NCI-H345 treated with DMSO at 0.1 percent for 48 hours (cell line): ENCODE measurements at regions not wholly inside any gene's neighbourhood (a gene's known extent, or its start where the extent isn't known, plus 50 kb on each side); places are given as distances from the start of the nearest gene placed in this dataset.

Experiments
- DNase-seq: peaks from one replicate; lab custom pipeline; 2025; ENCODE audit not compliant: unreplicated experiment; lab: John Stamatoyannopoulos, UW

DNA sequence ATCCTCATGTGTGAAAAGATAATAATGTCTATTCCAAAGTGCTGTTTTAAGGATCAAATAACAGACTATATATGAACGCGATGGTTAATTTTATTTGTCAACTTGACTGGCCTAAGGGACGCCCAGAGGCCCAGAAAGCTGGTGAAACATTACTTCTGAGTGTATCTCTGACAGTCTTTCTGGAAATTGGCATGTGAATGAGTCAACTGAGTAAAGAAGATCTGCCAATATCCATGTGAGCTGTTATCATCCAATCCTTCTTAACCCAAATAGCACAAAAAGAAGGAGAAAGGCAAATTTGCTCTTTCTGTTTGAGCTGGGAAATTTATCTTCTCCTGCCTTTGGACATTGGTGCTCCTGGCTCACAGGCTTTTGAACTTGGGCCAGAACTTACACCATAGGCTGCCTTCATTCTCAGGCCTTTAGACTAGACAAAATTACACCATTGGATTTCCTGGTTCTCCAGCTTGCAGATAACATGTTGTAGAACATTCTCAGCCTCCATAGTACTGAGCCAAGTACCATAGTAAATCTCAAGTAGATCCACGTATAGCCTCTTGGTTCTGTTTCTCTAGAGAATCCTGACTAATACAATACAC lies 114.7 kb upstream of the DOCK10 start:
- DNase-seq = no peak

DNA sequence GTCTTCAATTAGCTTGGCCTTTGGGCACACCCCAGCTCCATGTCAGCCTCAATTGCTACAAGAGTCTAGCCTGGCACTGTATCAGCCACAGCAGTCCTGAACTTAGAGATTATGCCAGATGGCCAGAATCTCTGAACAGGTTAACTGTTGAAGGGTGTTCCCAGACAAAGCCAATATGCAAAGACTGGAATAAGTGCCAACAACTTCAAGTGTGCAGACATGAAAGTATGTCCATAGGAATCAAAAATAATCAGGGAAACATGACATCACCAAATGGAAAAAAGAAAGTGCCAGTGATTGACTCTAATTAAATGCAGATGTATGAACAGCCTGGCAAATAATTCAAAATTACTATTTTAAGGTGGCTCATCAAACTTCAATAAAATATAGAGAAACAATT lies 98.5 kb upstream of the DOCK10 start:
- DNase-seq = no peak

- no peak for DNase-seq
These were observed 95.7 kb upstream of the DOCK10 start for GRCh38 chr2:225137971-225138370.

DNA sequence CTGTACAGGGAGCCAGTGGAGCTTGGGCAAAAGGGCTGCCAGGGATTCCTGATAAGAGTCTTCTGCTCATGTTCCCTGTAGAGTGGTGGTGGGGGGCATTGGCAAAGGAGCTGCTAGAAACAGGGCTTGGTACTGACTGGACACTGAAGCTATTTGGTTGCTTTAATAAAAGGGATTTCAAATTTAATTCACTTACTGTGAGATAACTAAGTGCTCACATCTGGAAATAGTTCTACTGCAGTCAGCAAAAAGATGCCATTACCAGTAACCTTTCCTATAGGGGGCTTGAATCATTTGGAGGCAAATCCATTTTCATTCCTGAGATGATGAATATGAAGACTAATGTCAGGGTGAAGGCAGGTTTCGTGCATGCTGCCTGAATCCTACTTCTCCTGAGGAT lies 94.3 kb upstream of the DOCK10 start:
- no peak for DNase-seq

DNA sequence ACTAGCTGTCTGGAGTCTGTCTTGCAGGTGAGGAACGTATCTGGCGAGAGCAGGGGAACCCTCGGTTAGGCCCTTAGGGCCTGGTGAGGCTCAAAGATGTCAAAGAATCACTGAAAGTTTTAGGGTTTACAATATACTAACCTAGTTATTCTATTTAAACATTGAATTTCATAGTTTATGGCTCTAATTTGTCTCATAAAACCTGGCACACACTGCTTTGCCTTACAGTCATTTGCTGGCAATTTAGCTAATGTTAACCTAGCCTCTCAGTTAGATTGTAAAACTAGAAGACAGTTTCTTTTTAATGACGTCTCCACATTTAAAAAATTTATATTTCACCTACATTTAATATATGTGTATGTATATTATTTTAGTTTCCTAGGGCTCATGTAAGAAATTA lies 89.6 kb upstream of the DOCK10 start:
- DNase-seq = no peak

GRCh38 chr2:225130093-225130492 lies 87.8 kb upstream of the DOCK10 start:
- DNase-seq = no peak

- DNase-seq = no peak
These were observed 82.2 kb upstream of the DOCK10 start for GRCh38 chr2:225124311-225125017.

DNA sequence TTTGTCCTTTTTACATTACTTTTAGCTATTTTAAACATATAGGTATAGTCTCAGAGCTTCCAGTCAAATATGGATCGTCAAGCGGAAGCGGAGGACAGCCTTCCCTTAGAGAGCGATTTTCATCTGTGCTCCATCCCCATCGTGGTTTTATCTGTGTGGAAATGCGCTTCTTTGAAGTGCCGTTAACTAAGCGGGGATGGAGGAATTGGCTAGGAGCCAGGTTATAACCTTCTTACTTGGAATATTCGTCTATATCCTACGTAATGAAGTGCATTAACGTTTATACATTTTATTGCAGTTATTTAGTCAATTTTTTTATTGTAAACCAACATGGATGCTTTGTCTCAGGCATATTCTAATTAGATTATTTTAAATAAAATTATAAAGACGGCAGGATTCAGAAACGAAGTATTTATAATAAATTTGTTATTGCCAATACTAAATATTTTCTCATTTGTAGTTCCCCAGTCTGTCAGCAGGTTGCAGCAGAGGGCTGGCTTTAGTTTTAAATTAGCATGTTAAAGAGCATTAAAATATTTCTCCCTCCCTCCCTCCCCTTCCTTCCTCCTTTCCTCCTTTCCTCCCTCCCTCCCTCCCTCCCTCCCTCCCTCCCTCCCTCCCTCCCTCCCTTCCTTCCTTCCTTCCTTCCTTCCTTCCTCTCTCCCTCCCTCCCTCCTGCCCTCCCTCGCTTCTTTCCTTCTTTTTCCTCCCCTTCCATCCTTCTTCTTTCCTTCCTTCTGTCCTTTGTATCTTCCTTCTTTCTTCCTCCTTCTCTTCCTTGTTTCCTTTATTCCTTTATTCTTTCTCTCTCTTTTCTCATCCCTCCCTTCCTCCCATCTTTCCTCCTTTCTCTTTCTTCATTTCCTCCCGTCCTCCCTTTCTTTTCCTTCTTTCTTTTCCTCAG lies 80.6 kb upstream of the DOCK10 start:
- DNase-seq = peak; percentile 12

- DNase-seq = no peak
These were observed 79.7 kb upstream of the DOCK10 start for GRCh38 chr2:225122007-225122406.

- DNase-seq = no peak
These were observed 77.9 kb upstream of the DOCK10 start for GRCh38 chr2:225120186-225120585.

DNA sequence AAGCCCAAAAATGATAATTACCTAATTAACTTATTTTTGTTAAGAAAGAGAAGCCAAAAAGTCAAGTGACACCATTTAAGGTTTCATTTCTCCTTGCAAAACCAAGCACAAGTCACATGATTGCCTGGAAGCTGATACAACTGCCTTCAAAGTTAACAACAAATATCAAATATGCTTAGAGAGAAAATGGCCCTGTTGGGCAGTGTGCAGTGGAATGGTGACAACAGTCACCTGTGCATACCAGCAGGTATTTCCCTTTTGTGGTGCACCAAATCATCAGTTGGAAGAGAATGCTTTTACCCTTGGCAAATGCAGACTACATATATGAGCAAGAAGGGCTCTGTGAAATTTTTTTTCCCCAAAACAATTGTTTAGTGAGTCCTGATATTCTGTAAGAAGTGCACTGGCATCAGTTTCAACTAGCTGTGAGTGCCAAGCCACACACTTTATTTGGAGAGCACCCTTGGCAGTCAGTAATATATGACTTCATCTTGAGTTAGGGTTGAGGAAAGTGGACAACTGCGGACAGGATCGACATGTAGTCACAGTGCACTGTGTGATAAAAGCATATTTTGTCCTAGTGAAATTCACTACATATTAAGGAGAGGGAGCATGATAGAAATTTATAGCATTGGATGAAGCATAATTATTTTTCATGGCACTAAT lies 74.9 kb upstream of the DOCK10 start:
- DNase-seq = no peak

GRCh38 chr2:225114786-225115323 lies 72.6 kb upstream of the DOCK10 start:
- DNase-seq = no peak

- no peak for DNase-seq
These were observed 71.2 kb upstream of the DOCK10 start for GRCh38 chr2:225113371-225114015.

- no peak for DNase-seq
These were observed 70.3 kb upstream of the DOCK10 start for GRCh38 chr2:225112362-225113126.

DNA sequence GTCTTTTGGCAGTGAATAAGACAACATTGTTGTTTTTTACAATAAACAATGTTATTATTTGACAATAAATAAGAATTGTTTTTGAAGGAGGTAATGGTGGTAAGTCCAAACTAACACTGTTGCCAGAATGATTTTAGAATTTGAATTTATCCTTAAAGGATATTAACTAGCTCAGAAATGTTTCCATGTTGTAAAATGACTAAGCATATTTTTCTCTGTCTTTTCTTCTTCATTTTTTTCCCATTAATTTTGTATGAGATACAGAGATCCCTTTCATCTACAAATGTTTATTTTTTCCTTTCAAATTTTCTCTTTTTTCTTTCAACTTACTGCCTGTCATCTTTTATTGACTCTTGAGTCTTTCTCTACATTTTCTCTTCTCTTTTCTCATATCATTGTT lies 66.5 kb upstream of the DOCK10 start:
- no peak for DNase-seq

DNA sequence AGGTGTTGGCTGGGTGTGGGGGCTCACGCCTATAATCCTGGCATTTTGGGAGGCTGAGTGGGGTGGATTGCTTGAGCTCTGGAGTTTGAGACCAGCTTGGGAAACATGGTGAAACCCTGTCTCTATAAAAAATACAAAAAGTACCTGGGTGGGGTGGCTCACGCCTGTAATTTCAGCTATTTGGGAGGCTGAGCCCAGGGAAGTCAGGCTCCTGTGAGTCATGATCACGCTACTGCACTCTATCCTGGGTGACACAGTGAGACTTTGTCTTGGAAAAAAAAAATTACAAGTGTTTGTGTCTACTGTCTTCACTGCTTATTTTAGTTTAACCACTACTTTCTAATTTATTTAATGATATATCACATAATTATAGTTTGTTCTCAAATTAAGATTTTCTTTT lies 62.7 kb upstream of the DOCK10 start:
- no peak for DNase-seq

GRCh38 chr2:225104321-225104720 lies 62.1 kb upstream of the DOCK10 start:
- no peak for DNase-seq

DNA sequence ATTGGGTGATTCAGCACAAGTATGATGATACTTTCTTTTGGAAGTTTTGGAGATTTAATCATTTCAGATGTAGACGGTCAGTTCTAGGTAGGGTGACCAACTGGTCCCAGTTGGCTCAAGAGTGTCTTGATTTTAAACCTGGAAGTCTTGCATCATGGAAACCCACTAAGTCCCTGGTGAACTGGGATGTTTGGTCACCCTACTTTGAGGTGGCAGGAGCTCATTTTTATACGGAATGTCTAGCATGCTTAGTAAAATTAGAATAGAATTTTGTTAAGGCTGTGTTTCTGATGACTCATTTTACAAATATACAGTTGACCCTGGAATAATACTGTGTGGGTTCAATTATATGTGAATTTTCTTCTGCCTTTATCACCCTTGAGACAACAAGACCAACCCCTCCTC lies 61.5 kb upstream of the DOCK10 start:
- DNase-seq = no peak

DNA sequence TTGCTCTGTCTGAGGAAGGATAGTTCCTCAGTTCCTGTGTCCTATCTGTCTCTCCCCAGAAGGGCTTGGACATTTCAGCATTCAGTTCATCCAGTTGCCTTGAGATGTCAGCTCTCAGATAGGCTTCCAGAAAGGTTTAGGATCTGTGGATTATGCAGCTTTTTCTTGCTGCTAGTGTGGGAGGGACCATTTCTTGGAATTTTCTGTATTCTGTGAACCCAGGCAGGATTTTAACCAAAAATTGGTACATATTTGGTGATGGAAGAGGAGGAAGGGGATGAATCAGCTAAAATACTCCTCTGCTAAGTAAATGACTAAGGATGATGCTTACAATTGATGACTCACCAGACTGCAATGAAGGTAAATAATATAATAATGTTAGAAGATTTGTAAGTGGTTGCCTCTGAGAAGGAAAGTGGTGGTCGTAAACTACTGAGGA lies 58.6 kb upstream of the DOCK10 start:
- no peak for DNase-seq

GRCh38 chr2:225100269-225100668 lies 58.0 kb upstream of the DOCK10 start:
- DNase-seq = no peak
